NB4 (cell line): ENCODE measurements at regions not wholly inside any gene's neighbourhood (a gene's known extent, or its start where the extent isn't known, plus 50 kb on each side); places are given as distances from the start of the nearest gene placed in this dataset.

Experiments
- CTCF ChIP-seq: IDR thresholded peaks from one replicate; pipeline ENCODE4 v1.5.1; 2012; ENCODE audit warnings: low read depth, low read length
- MAX ChIP-seq: IDR thresholded peaks from 2 replicates; pipeline ENCODE4 v1.6.1; 2011; ENCODE audit warnings: low read depth, low read length

DNA sequence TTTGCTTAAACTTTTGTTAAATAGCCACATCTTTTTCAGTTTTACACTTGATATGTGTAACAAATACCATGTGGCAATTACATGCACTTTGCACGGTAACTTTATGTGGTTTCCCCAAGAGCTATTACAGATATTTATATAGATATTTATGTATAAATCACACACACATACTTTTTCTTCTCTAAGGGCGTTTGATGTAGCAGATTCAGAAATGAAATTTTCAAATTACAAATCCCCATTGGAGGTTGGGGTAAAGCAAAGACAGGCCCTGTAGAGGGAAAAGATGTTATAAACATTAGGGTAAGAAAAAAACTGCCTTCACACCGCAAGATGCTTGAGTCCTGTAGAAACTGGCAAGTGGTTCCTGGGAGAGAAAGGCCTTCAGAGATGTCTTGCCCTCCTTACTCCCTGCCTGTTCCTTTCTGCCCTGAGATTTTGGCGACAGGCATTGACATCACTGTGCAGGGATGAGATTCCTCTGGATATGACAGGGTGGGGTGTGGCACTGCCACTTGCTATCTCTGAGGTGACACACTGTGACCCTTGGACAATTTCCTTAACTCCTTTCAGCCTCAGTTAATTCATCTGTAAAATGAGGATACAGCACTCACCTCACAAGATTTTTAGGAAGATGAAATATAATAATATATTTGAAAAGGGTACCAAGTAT, 177.9 kb upstream of the TUT7 start:
- TF ChIP-seq CTCF (no peak), MAX (no peak)
